HL-60 (cell line): ENCODE measurements at regions not wholly inside any gene's neighbourhood (a gene's known extent, or its start where the extent isn't known, plus 50 kb on each side); places are given as distances from the start of the nearest gene placed in this dataset.

Source experiments
- GABPA ChIP-seq: IDR thresholded peaks from 2 replicates; pipeline ENCODE4 v1.6.1; 2012; ENCODE audit warnings: low read depth
- POLR2AphosphoS5 ChIP-seq: IDR thresholded peaks from 2 replicates; pipeline ENCODE4 v1.6.1; 2012; ENCODE audit warnings: low read depth
- REST ChIP-seq: IDR thresholded peaks from 2 replicates; pipeline ENCODE4 v1.6.1; 2012; ENCODE audit warnings: low read depth; ENCODE audit not compliant: insufficient replicate concordance
- TF ChIP-seq, protein P1 (sequence below): IDR thresholded peaks from one replicate; pipeline ENCODE4 v1.5.1; 2011; ENCODE audit warnings: low read length, control low read depth, inconsistent platforms; ENCODE audit not compliant: insufficient read depth

DNA sequence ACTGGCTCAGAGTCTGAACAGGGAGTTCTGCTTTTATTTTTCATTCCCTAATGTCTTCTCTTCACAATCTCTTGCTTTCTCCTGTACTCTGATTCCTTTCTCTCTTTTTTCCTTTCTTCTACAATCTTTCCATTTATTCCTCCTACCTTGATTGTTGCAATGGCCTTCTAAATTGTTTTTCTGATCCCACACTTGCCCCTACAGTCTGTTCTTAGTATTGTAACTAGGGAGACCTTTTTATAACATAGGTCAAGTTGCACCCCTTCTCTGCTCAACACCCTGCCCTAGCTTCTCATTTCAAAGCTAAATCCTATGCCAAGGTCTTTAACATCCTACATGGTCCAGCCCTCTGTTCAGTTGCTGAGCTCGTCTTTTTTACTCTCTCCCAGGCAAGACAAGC lies 277.9 kb downstream of the GBA3 start:
- TF ChIP-seq, protein P1, sequence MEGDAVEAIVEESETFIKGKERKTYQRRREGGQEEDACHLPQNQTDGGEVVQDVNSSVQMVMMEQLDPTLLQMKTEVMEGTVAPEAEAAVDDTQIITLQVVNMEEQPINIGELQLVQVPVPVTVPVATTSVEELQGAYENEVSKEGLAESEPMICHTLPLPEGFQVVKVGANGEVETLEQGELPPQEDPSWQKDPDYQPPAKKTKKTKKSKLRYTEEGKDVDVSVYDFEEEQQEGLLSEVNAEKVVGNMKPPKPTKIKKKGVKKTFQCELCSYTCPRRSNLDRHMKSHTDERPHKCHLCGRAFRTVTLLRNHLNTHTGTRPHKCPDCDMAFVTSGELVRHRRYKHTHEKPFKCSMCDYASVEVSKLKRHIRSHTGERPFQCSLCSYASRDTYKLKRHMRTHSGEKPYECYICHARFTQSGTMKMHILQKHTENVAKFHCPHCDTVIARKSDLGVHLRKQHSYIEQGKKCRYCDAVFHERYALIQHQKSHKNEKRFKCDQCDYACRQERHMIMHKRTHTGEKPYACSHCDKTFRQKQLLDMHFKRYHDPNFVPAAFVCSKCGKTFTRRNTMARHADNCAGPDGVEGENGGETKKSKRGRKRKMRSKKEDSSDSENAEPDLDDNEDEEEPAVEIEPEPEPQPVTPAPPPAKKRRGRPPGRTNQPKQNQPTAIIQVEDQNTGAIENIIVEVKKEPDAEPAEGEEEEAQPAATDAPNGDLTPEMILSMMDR = no peak
- TF ChIP-seq POLR2AphosphoS5 (no peak), REST (no peak), GABPA (no peak)
